ENCODE measurements at regions not wholly inside any gene's neighbourhood (a gene's known extent, or its start where the extent isn't known, plus 50 kb on each side); places are given as distances from the start of the nearest gene placed in this dataset.

DNA sequence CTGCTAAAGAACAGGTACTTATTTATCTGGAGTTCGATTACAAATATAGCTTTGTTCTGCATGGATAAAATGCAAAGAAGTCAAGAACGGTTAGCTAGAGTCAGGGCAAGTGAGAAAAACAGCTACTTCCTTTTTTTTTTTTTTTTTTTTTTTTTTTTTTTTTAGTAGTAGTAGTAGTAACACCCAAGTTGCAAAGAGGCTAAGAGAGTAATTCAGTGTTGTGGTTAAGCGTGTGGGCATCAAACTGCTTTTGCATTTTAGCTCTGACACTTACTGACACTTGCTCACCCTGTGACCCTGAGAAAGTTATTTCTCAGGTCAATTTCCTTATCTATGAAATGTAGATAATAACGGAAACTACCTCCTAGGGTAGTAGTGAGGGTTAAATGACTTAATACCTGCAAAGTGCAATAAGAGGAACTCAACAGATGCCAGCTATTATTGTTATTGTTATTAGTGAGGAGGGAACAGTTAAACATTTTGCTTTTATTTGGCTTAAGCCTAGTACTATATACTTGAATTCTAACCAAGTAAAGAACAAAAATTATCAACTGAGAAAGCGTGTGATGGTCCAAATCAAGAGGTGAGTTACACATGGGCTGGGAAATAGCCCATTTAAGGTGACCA lies 86.7 kb upstream of the BACH2 start:
- TF ChIP-seq, protein P1, sequence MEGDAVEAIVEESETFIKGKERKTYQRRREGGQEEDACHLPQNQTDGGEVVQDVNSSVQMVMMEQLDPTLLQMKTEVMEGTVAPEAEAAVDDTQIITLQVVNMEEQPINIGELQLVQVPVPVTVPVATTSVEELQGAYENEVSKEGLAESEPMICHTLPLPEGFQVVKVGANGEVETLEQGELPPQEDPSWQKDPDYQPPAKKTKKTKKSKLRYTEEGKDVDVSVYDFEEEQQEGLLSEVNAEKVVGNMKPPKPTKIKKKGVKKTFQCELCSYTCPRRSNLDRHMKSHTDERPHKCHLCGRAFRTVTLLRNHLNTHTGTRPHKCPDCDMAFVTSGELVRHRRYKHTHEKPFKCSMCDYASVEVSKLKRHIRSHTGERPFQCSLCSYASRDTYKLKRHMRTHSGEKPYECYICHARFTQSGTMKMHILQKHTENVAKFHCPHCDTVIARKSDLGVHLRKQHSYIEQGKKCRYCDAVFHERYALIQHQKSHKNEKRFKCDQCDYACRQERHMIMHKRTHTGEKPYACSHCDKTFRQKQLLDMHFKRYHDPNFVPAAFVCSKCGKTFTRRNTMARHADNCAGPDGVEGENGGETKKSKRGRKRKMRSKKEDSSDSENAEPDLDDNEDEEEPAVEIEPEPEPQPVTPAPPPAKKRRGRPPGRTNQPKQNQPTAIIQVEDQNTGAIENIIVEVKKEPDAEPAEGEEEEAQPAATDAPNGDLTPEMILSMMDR (IDR thresholded peaks at IDR 0.05; ENCODE audit: extremely low read depth, insufficient read depth, missing control alignments): no peak
- no peak for DNase-seq (ENCODE audit: low spot score)
- in situ Hi-C loops (cut with MboI; ENCODE audit: low pct_unique_long_range_greater_than_20kb, low sequenced_read_pairs, unreplicated experiment): no loop called here

DNA sequence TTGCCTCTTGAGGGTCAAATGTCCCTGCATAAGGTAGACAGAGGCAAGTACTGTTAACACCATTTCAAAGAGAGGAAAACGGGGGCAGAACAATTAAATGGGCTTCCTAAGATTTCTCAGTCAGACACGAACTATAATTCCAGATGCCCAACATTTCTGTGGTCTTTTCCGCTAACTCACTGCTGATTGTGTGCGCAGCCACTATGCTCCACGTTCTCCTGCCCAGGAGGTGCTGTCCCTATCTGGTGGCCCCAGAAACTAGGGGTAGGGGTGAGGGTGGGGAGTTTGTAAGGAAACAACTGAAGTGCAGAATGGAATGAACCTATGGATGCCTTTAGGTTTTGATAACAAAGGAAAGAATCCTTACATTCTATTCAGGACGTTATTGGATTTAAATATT lies 86.1 kb upstream of the BACH2 start:
- TF ChIP-seq, protein P1 (IDR thresholded peaks at IDR 0.05; ENCODE audit: extremely low read depth, insufficient read depth, missing control alignments): no peak

DNA sequence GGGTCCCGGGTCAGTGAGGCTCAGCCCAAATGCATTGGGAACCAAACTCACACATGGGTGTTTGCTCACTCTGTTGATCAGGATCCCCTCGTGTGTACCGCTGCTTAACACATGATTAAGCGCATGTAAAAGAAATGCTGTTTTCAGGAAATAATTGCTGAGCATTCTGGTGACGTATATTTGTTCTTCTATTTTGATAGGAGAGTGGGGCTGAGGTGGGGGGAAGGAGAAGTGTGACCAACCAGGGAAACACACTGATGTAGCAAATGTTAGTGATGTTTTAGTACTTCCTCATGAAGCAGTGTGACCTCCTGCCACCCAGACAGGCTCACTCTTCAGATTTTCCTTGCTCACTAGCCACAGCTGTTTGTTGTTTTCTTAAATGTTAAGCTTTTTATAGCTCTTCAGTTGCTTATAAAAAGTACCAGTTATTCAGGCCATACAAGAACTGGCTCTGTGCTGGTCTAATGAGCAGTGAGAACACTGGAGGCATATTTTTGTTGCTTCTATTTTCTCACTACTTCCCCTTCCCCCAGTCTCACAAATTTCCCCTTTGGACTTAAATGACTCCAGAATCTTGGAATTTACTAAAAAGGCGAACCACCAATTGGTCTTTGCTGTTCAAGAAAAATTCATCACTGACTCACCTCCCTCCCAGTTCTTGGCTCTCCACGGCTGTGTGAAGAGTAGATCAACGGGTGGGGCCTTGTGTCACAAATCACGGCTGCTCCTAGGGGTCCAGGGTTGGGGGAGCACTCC lies 79.2 kb upstream of the BACH2 start:
- no peak for DNase-seq (ENCODE audit: low spot score)
- in situ Hi-C loops (cut with MboI; ENCODE audit: low pct_unique_long_range_greater_than_20kb, low sequenced_read_pairs, unreplicated experiment): no loop called here
- TF ChIP-seq, protein P1 (IDR thresholded peaks at IDR 0.05; ENCODE audit: extremely low read depth, insufficient read depth, missing control alignments): no peak

More for the DNA sequence above, 86.1 kb upstream of the BACH2 start:
- in situ Hi-C loops (cut with MboI; ENCODE audit: low pct_unique_long_range_greater_than_20kb, low sequenced_read_pairs, unreplicated experiment): no loop called here
- no peak for DNase-seq (ENCODE audit: low spot score)

DNA sequence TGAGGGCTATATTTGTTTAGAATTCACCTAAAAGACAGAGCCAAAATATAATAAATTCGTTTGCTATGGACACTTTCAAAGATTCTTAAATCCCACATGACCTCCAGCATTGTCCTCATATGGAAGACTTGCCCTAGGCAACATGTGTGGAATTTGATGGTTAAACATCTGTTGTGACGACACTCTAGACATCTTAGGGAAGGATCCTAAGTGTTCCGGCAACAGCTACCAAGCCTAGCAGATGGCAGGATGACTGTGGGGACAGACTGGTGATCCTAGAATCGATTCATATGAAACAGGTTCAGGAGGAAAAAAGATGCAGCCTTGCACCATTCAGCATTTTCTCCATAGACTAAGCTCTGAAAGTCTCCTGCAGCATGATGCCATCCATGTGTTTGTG lies 77.6 kb upstream of the BACH2 start:
- in situ Hi-C loops (cut with MboI; ENCODE audit: low pct_unique_long_range_greater_than_20kb, low sequenced_read_pairs, unreplicated experiment): no loop called here
- no peak for DNase-seq (ENCODE audit: low spot score)

DNA sequence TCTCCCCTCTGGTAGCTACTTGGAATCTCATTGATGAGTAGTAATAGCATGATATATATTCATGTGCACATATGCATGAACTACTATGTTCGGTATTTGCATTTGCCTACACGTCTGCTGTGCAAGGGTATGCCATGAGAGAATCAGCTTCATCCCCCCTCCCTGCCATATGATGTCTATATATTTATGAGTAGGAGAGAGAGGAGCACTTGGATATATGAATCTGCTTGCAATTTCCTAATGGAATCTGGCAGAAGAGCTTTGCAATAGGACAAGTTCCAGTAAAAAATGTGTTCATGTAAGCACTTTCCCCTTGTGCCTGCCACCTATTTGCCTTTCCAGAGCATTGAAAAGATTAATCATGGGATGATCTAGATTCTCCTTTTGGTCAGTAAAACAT lies 76.2 kb upstream of the BACH2 start:
- in situ Hi-C loops (cut with MboI; ENCODE audit: low pct_unique_long_range_greater_than_20kb, low sequenced_read_pairs, unreplicated experiment): no loop called here
- TF ChIP-seq, protein P1 (IDR thresholded peaks at IDR 0.05; ENCODE audit: extremely low read depth, insufficient read depth, missing control alignments): no peak
- DNase-seq (ENCODE audit: low spot score): no peak

More for the DNA sequence above, 77.6 kb upstream of the BACH2 start:
- TF ChIP-seq, protein P1 (IDR thresholded peaks at IDR 0.05; ENCODE audit: extremely low read depth, insufficient read depth, missing control alignments): no peak

DNA sequence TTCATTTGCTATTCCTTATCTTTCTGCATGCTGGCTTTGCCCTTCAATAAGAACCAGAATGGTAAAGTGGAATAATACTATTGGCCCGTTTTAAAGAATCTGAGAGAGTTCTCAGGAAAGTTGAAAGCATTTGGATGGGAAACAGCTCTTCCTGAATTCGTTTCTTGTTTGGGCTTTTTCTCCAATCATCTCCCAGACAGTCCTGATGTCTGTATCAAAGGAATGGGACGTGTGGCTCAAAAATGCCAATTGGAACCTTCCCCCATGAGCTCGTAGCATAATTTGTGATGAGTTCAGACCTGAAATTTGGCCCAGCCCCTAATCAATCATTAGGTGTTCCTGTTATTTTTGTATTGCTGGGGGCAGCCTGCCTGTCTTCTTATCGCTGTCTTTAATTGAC lies 75.8 kb upstream of the BACH2 start:
- in situ Hi-C loops (cut with MboI; ENCODE audit: low pct_unique_long_range_greater_than_20kb, low sequenced_read_pairs, unreplicated experiment): no loop called here
- DNase-seq (ENCODE audit: low spot score): no peak
- TF ChIP-seq, protein P1 (IDR thresholded peaks at IDR 0.05; ENCODE audit: extremely low read depth, insufficient read depth, missing control alignments): no peak
